Fibroblast of pulmonary artery (primary cell): ENCODE measurements at regions not wholly inside any gene's neighbourhood (a gene's known extent, or its start where the extent isn't known, plus 50 kb on each side); places are given as distances from the start of the nearest gene placed in this dataset.

Experiments used
- DNase-seq: peaks from one replicate; pipeline ENCODE4 v3.0.0-alpha.2; 2010; ENCODE audit warnings: low read depth
- H3K4me3 ChIP-seq: replicated peaks from 2 replicates; pipeline ENCODE4 v1.5.1; 2011; ENCODE audit warnings: low read depth, mild to moderate bottlenecking, control low read depth, low read length, moderate library complexity
- TF ChIP-seq, protein P1 (sequence below): IDR thresholded peaks from 2 replicates; pipeline ENCODE4 v1.5.1; 2011; ENCODE audit warnings: mild to moderate bottlenecking, control low read depth, low read length, inconsistent platforms; ENCODE audit errors: missing control alignments

DNA sequence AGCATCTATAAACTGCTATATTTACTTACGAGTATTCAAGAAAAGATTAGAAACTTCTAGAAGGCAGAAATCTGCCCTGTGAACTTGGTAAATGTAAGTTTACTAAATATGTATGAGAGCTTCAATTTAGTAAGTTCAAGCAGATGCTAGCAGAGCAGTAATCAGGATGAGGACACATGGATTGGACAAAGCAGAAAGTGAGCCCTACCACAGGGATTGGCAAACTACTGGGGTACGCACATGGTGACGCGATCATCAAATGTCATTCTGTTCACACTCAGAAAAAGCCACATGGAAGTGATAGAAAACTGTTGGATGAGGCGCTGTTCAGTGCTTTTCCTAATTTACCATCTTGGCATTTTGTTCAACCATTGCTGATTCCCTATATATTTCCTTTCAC lies 360.2 kb upstream of the ZNF385D start:
- no peak for DNase-seq
- TF ChIP-seq, protein P1, sequence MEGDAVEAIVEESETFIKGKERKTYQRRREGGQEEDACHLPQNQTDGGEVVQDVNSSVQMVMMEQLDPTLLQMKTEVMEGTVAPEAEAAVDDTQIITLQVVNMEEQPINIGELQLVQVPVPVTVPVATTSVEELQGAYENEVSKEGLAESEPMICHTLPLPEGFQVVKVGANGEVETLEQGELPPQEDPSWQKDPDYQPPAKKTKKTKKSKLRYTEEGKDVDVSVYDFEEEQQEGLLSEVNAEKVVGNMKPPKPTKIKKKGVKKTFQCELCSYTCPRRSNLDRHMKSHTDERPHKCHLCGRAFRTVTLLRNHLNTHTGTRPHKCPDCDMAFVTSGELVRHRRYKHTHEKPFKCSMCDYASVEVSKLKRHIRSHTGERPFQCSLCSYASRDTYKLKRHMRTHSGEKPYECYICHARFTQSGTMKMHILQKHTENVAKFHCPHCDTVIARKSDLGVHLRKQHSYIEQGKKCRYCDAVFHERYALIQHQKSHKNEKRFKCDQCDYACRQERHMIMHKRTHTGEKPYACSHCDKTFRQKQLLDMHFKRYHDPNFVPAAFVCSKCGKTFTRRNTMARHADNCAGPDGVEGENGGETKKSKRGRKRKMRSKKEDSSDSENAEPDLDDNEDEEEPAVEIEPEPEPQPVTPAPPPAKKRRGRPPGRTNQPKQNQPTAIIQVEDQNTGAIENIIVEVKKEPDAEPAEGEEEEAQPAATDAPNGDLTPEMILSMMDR = no peak
- H3K4me3 ChIP-seq = no peak overlapping the region

DNA sequence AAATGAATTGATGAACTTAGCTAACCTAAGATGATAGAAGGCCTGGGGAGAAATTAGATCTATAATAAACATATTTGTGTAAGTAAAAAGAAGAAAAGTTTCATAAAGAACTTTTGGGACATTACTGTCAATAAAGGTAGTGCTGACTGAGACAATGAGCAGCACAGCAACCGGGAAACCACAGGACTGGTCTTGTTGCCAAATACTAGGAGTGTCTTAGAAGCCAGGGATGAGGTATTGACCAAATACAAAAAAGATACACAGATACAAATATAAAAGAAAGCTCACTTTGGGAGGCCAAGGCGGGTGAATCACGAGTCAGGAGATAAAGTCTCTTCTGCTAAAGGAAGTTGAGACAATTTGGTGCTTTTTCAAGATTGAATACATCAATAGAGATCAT lies 362.4 kb upstream of the ZNF385D start:
- TF ChIP-seq, protein P1 = no peak
- H3K4me3 ChIP-seq = no peak overlapping the region
- DNase-seq = no peak

DNA sequence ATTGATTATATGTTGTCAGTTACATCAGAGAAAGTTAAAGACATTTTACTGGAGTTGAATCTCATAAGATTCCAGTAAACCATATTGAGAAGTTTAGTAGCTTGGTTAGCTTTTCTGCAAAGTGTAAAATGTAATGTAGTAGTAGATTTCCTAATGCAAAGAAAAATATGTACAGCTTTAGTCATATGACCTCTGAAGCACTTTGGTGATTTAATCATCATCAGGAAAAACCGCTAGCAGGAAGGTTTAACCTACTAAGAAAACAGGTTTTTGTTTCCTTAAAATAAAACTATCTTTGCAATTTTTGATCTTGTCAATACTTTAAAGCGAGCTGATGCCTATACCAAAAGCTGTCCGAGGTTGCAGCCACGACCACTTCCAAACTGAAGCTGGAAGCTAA lies 364.6 kb upstream of the ZNF385D start:
- H3K4me3 ChIP-seq = no peak overlapping the region
- TF ChIP-seq, protein P1 = no peak
- DNase-seq = no peak

DNA sequence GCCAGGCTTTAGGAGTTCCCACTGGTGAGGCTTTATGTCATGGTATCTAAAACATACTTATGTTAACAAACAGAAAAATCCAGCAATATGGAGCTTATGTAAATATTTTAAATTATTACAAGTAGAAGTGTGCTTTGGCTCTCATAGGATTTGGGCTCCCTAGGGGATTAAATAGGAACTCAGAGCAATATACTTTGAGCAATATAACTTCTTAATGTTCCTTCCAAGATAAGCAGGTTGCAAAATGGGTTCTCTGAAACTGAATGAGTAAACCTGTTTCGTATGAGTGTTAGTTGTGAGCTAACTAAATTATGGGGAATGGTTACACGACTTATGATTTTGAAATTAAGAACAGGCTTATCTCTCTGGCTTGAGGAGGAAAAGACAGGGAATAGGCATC lies 366.1 kb upstream of the ZNF385D start:
- peak; percentile 9 for DNase-seq
- no peak overlapping the region for H3K4me3 ChIP-seq
- TF ChIP-seq, protein P1 = no peak

DNA sequence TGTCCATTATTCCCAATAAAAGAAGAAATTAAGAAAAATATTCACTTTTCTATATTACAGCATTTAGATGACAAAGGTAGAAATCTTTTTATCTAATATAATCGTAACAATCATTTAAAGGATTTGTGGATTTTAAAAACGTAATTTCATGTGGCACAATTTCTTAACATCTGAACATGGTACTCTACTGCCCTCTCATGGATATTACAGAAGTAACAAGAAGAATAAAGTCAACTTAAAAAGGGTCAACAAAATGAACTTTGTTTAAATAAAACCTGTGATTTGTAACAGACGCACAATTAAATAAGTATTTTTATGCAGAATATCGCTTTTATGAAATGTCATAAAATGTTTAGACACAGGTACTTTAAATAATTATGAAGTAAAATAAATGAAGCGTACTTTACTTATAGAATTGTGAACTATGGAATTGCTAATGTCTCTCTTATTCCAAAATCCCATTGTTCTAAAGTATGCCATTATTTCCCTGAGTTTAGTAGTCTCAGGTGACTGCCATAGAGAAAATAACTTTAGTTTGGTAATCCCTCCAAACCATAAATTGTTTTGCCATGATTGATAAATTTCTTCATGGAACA lies 366.8 kb upstream of the ZNF385D start:
- peak; percentile 75 for DNase-seq
- TF ChIP-seq, protein P1 = peak; percentile 58
- H3K4me3 ChIP-seq = no peak overlapping the region

DNA sequence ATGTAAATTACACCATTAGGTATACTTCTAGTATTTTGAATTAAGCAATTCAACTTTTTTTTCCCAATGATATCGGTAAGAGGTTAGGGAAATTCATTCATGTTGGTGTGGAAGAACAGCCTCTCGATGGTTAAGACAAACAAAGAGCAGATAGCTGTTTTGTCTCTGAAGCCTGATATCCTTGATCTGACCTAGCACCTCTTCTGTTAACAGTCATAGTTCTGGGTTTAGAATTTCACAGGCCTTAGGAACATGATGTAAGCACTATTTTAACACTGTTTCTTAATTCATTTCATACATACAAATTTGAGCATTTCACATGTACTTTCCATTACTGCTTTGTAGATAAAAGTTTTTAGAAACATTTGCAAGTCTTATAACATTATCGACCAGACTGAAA lies 367.5 kb upstream of the ZNF385D start:
- TF ChIP-seq, protein P1 = no peak
- no peak overlapping the region for H3K4me3 ChIP-seq
- DNase-seq = no peak

DNA sequence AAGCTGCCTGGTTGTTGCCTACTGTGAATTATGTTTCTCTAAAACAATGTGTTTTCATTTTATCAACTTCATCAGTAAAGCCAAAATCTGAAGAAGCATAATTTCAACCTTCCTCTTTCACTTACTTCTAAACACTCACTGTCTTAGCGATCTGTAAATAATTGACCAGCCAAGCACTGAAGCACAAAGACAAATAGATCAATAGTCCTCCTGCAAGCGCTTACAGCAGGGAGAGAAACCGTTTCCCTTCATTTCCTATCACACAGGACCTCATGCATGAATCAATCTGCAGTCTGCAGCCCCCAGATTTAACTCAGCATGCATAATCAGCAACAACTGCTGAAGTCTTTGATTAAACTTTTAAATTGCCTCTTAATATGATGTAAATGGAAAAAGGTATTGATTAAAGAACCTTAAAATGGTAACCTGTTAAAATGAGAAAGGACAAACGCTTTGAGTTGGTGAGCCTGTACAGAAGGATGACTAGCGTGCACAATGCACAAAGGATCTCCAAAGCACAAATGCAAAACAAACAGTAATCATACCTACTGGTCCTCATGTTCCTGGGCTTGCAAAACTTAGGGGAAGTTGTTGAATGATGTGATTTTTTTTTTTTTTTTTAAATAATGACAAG lies 370.2 kb upstream of the ZNF385D start:
- TF ChIP-seq, protein P1 = no peak
- DNase-seq = no peak
- H3K4me3 ChIP-seq = no peak overlapping the region
